Esophagus muscularis mucosa (tissue), 4 donors: ENCODE measurements at regions not wholly inside any gene's neighbourhood (a gene's known extent, or its start where the extent isn't known, plus 50 kb on each side); places are given as distances from the start of the nearest gene placed in this dataset.

Experiments
- DNase-seq: peaks from one replicate; pipeline ENCODE4 v3.0.0-alpha.2; 2017; ENCODE audit errors: extremely low spot score
- H3K27ac ChIP-seq, 4 donors: fragments of 200-600 bp; sonication (generic); replicated peaks in 1 of 4; 1 replicate in 3 of 4; 2 replicates in 1 of 4; pipeline ENCODE4 v1.5.1; 2016 to 2019; ENCODE audit warnings: mild to moderate bottlenecking in 1 of 4
- H3K27me3 ChIP-seq, 4 donors: fragments of 200-600 bp; sonication (generic); one replicate each; pipeline versions ENCODE4 v1.5.1 to v1.6.0; 2016 to 2019
- H3K36me3 ChIP-seq, 4 donors: fragments of 200-600 bp; sonication (generic); one replicate each; pipeline ENCODE4 v1.5.1; 2016 to 2019
- H3K4me1 ChIP-seq, 4 donors: fragments of 200-600 bp; sonication (generic); one replicate each; pipeline ENCODE4 v1.5.1; 2016 to 2019
- H3K4me3 ChIP-seq, 4 donors: fragments of 200-600 bp; sonication (generic); 1 replicate in 2 of 4; 2 replicates in 2 of 4; pipeline ENCODE4 v1.5.1; 2016 to 2019; ENCODE audit warnings: mild to moderate bottlenecking in 4 of 4, moderate library complexity in 1 of 4
- H3K9me3 ChIP-seq, 4 donors: fragments of 200-600 bp; sonication (generic); 1 replicate in 3 of 4; 2 replicates in 1 of 4; pipeline ENCODE4 v1.5.1; 2016 to 2019
- EP300 ChIP-seq: sonication (generic); formaldehyde crosslinking; IDR thresholded peaks from one replicate; pipeline ENCODE4 v1.6.1; 2017; ENCODE audit warnings: antibody characterized with exemption
- POLR2A ChIP-seq: fragments of 450-650 bp; IDR thresholded peaks from one replicate; pipeline ENCODE4 v1.6.1; 2017; ENCODE audit warnings: antibody characterized with exemption, moderate library complexity, mild to moderate bottlenecking, low read depth
- POLR2AphosphoS5 ChIP-seq, 2 donors: sonication (generic); formaldehyde crosslinking; IDR thresholded peaks; one replicate each; pipeline ENCODE4 v1.6.1; 2017; ENCODE audit warnings: antibody characterized with exemption in 2 of 2
- WGBS: methylation state at CpG from one replicate; pipeline ENCODE4 v1.1.5; 2018; 5-methylcytosine and 5-hydroxymethylcytosine counted together
- intact Hi-C: fragments of 100-400 bp; cut with DNase I; formaldehyde crosslinking; loops from one replicate; pipeline ENCODE4 v1.15.1; 2023
- TF ChIP-seq, protein P1 (sequence below), 3 experiments: fragments of 200-600 bp in 2 of 3; fragments of 450-650 bp in 1 of 3; sonication (generic) in 2 of 3; IDR thresholded peaks; one replicate each; pipeline ENCODE4 v1.5.1; 2017 to 2019; ENCODE audit warnings: antibody characterized with exemption in 3 of 3, mild to moderate bottlenecking in 2 of 3, moderate library complexity in 1 of 3

DNA sequence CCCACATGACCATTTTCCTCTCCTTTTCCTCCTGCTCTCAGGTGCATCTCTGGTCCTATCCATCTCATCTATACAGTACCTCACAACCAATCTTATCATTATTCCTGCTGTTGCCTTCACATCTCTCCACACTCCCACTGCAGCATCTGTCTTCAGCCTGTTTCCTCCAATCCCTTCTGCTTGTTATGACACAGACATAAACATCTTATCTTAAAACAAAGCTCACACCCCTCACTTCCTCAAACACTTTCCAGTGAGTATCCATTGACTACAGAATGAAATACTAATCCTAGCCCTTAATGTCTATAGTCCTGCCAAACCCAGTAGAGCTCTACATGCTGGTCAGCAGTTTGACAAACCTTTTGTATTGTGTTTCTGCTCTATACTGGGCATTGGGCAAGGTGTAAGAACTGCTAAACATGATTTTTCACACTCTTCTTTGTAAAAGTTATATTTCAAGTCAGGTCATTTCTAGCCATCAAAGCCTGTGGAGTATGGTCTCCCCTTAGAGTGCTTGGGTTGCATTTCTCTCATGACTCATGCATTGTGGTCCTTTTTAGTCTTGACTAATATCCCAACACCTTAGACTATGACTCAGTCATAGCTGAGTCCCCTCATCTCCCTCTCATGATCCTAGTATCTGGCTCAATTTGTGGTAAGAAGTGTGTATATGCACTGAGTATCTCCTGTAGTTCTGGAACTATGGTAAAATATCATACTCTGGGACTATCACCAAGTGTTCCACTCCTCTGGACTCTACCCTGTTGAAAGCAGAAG is 187.0 kb downstream of the CYRIA start:
- DNase-seq, result peak; percentile 37
- no peak for TF ChIP-seq POLR2A
- no peak for TF ChIP-seq POLR2AphosphoS5 (IDR thresholded peaks at IDR 0.05)
- H3K9me3 ChIP-seq, result no peaks in the 10 kb centered on the region
- H3K4me1 ChIP-seq, result no peaks in the 10 kb centered on the region
- intact Hi-C loops, result no loop called here
- no peak overlapping the region for H3K4me3 ChIP-seq
- H3K27ac ChIP-seq, result no peak overlapping the region
- H3K27me3 ChIP-seq, result no peaks in the 10 kb centered on the region
- no peaks in the 10 kb centered on the region for H3K36me3 ChIP-seq

DNA sequence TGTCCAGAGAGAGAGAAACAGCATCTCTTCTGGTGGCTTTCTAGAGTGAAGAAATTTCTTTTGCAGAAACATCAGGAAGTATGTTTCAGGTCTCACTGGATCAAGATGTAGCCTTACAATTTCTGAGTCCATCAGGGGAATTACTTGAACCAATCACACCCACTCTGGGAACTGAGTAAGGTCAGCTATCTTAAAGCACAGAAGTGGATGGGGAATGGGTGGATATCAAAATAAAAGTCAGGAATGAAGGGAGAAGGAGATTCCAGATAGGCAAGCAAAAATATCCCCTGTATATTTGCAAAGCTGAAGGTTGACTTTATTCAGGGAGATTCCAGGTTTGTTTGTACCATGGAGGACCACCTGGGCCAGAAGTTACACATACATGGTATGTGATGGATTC is 188.0 kb downstream of the CYRIA start:
- TF ChIP-seq POLR2AphosphoS5 (IDR thresholded peaks at IDR 0.05) (no peak), EP300 (no peak), POLR2A (no peak)
- TF ChIP-seq, protein P1, sequence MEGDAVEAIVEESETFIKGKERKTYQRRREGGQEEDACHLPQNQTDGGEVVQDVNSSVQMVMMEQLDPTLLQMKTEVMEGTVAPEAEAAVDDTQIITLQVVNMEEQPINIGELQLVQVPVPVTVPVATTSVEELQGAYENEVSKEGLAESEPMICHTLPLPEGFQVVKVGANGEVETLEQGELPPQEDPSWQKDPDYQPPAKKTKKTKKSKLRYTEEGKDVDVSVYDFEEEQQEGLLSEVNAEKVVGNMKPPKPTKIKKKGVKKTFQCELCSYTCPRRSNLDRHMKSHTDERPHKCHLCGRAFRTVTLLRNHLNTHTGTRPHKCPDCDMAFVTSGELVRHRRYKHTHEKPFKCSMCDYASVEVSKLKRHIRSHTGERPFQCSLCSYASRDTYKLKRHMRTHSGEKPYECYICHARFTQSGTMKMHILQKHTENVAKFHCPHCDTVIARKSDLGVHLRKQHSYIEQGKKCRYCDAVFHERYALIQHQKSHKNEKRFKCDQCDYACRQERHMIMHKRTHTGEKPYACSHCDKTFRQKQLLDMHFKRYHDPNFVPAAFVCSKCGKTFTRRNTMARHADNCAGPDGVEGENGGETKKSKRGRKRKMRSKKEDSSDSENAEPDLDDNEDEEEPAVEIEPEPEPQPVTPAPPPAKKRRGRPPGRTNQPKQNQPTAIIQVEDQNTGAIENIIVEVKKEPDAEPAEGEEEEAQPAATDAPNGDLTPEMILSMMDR (IDR thresholded peaks at IDR 0.05), result no peak
- Histone ChIP-seq H3K27ac (no peak overlapping the region), H3K27me3 (no peaks in the 10 kb centered on the region), H3K9me3 (no peaks in the 10 kb centered on the region), H3K4me1 (no peaks in the 10 kb centered on the region), H3K4me3 (no peak overlapping the region), H3K36me3 (no peaks in the 10 kb centered on the region)
- intact Hi-C loops, result no loop called here
- DNase-seq, result no peak

GRCh38 chr2:16476866-16477265 is 188.8 kb downstream of the CYRIA start:
- H3K4me3 ChIP-seq, result no peak overlapping the region
- no peaks in the 10 kb centered on the region for H3K4me1 ChIP-seq
- DNase-seq, result no peak
- intact Hi-C loops, result no loop called here
- H3K27me3 ChIP-seq, result no peaks in the 10 kb centered on the region
- WGBS, result 30% methylated on average over 2 of the region's 2 CpGs
- TF ChIP-seq POLR2AphosphoS5 (IDR thresholded peaks at IDR 0.05) (no peak), POLR2A (no peak), EP300 (no peak)
- TF ChIP-seq, protein P1 (IDR thresholded peaks at IDR 0.05), result no peak
- H3K36me3 ChIP-seq, result no peaks in the 10 kb centered on the region
- H3K27ac ChIP-seq, result no peak overlapping the region
- H3K9me3 ChIP-seq, result no peaks in the 10 kb centered on the region

DNA sequence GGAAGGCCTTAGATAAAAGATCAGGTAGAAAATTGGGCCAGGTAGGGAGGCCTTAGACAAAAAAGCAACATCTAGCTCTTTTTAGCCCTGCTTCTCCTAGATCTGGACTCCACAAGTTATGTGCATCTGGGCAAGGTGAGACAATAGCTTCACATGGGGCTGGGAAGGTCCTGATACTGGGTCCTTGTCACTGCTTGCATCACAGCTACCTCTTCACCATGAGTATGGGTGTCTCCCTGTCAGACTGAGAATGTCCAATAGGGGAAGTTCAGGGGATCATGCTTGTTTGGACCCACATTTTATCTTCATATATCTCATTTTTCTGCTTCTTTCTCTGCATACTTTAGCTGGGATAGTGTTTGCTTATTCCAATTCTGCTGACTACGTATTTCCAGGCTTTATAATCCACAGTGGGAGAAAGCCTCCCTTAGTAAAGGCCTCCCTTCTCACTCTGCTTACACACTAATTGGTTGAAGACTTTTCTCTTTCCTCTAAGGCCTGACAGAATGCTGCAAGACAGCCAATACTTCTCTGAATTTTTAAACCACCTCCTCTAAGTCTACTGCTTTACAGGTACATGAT is 189.6 kb downstream of the CYRIA start:
- H3K9me3 ChIP-seq, result no peaks in the 10 kb centered on the region
- no peaks in the 10 kb centered on the region for H3K27me3 ChIP-seq
- intact Hi-C loops, result no loop called here
- no peak overlapping the region for H3K4me3 ChIP-seq
- TF ChIP-seq EP300 (no peak), POLR2AphosphoS5 (IDR thresholded peaks at IDR 0.05) (no peak), POLR2A (no peak)
- TF ChIP-seq, protein P1 (IDR thresholded peaks at IDR 0.05), result no peak
- DNase-seq, result peak; percentile 29
- 87% methylated on average over 1 of the region's 1 CpG for WGBS
- H3K36me3 ChIP-seq, result no peaks in the 10 kb centered on the region
- no peaks in the 10 kb centered on the region for H3K4me1 ChIP-seq
- no peak overlapping the region for H3K27ac ChIP-seq

DNA sequence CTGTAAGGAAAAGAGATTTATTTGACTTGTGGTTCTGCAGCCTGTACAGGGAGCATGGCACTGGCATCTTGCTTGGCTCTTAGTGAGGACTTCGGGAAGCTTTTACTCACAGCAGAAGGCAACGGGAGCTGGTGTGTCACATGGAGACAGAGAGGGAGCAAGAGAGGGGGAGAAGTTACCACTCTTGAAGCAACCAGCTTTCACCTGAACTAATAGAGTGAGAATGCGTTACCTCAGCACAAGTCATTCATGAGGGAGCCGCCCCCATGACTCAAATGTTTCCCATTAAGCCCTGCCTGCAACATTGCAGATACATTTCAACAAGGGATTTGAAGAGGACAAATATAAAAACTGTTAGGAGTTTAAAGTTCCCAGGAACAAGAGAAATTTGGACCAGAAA is 190.0 kb downstream of the CYRIA start:
- Histone ChIP-seq H3K36me3 (no peaks in the 10 kb centered on the region), H3K9me3 (no peaks in the 10 kb centered on the region), H3K27ac (no peak overlapping the region), H3K27me3 (no peaks in the 10 kb centered on the region), H3K4me3 (no peak overlapping the region), H3K4me1 (no peaks in the 10 kb centered on the region)
- 73% methylated on average over 4 of the region's 4 CpGs for WGBS
- intact Hi-C loops, result no loop called here
- no peak for DNase-seq
- no peak for TF ChIP-seq EP300
- TF ChIP-seq POLR2A, result no peak
- TF ChIP-seq POLR2AphosphoS5 (IDR thresholded peaks at IDR 0.05), result no peak
- TF ChIP-seq, protein P1 (IDR thresholded peaks at IDR 0.05), result no peak
